ENCODE measurements at regions not wholly inside any gene's neighbourhood (a gene's known extent, or its start where the extent isn't known, plus 50 kb on each side); places are given as distances from the start of the nearest gene placed in this dataset.

- DNase-seq = no peak
Observed at GRCh38 chr11:28457481-28458065, 349.4 kb downstream of the METTL15 start.

- DNase-seq = peak; percentile 14
Observed at GRCh38 chr11:28448186-28448585, 340.0 kb downstream of the METTL15 start.

- DNase-seq = peak; percentile 69
Observed at GRCh38 chr11:28447226-28447625, 339.0 kb downstream of the METTL15 start.

GRCh38 chr11:28442131-28442530 is 333.9 kb downstream of the METTL15 start:
- peak; percentile 16 for DNase-seq

- DNase-seq = no peak
Observed at GRCh38 chr11:28439403-28439802, 331.2 kb downstream of the METTL15 start.

GRCh38 chr11:28420099-28420498 is 311.9 kb downstream of the METTL15 start:
- DNase-seq = no peak

- DNase-seq = peak; percentile 19
Observed at GRCh38 chr11:28417601-28418323, 309.6 kb downstream of the METTL15 start.

- DNase-seq = no peak
Observed at GRCh38 chr11:28412029-28412428, 303.8 kb downstream of the METTL15 start.

GRCh38 chr11:28401446-28401845 is 293.3 kb downstream of the METTL15 start:
- no peak for DNase-seq

GRCh38 chr11:28400331-28401100 is 292.3 kb downstream of the METTL15 start:
- peak; percentile 67 for DNase-seq

GRCh38 chr11:28393348-28393747 is 285.2 kb downstream of the METTL15 start:
- DNase-seq = no peak

GRCh38 chr11:28384418-28384817 is 276.2 kb downstream of the METTL15 start:
- DNase-seq = peak; percentile 99

GRCh38 chr11:28383456-28383855 is 275.3 kb downstream of the METTL15 start:
- peak; percentile 87 for DNase-seq
